ENCODE measurements at regions not wholly inside any gene's neighbourhood (a gene's known extent, or its start where the extent isn't known, plus 50 kb on each side); places are given as distances from the start of the nearest gene placed in this dataset.

DNA sequence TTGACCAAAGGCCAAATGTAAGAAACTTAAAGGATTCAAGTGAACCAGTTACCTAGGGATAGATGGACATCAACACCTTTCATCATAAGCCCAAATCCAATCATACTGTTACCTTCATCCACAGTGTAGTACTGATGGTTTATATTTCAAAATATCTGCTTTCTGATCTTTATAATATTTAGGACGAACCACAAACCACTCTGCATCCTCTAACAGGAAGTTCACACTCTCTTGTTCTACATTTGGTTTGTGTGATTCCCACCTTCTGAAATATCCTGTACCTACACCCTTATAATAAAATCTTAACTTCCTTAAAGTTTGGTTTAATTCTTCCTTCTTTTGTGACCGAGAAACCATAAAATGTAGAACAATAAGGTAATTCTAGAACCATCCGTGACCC, 535.7 kb upstream of the CHAC2 start:
- Histone ChIP-seq H3K4me1 (ENCODE audit: control insufficient read depth, insufficient read depth, low read length) (no peaks in the 10 kb centered on the region), H3K36me3 (ENCODE audit: control insufficient read depth in 2 of 2, insufficient read depth in 1 of 2, low read length in 2 of 2) (no peaks in the 10 kb centered on the region), H3K27ac (ENCODE audit: extremely low read depth, low read depth, low read length) (no peak overlapping the region), H3K4me3 (ENCODE audit: low read depth, low read length) (no peak overlapping the region), H3K9me3 (ENCODE audit: control insufficient read depth, insufficient read depth, low read depth, low read length) (no peaks in the 10 kb centered on the region)
- TF ChIP-seq KLF1 (tag by site-specific recombination; IDR thresholded peaks at IDR 0.05), result no peak
- TF ChIP-seq ZNF600 (tag by site-specific recombination; IDR thresholded peaks at IDR 0.05), result no peak
- ChIA-PET CTCF (no interaction called here), POLR2A (no interaction called here)

DNA sequence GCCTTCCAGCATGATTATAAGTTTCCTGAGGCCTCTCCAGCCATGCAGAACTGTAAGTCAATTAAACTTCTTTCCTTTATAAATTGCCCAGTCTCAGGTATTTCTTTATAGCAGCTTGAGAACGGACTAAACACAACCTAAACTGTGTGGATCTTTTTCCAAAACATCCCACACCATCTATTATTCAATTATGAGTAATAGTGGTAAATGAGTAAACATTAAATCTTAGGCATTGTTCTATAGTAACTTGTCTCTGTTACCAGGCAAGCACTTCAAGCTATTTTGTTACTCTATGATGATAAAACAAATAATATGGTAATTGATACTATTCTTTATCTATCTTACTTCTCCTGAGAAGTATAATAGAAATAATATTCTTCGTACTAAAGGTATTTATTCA, 536.9 kb upstream of the CHAC2 start:
- Histone ChIP-seq H3K9me3 (ENCODE audit: control insufficient read depth, insufficient read depth, low read depth, low read length) (no peaks in the 10 kb centered on the region), H3K27ac (ENCODE audit: extremely low read depth, low read depth, low read length) (no peak overlapping the region), H3K36me3 (ENCODE audit: control insufficient read depth in 2 of 2, insufficient read depth in 1 of 2, low read length in 2 of 2) (no peaks in the 10 kb centered on the region), H3K4me3 (ENCODE audit: low read depth, low read length) (no peak overlapping the region), H3K4me1 (ENCODE audit: control insufficient read depth, insufficient read depth, low read length) (no peaks in the 10 kb centered on the region)
- CTCF ChIA-PET, result no interaction called here
- TF ChIP-seq ZNF335 (tag by site-specific recombination; conservative IDR thresholded peaks at IDR 0.05) (no peak), ZNF433 (tag by site-specific recombination; IDR thresholded peaks at IDR 0.05; ENCODE audit: low read depth) (no peak), TRIM28 (IDR thresholded peaks at IDR 0.05; ENCODE audit: borderline replicate concordance, low read length) (no peak), ZNF140 (tag by site-specific recombination; IDR thresholded peaks at IDR 0.05) (no peak), ZNF510 (tag by site-specific recombination; IDR thresholded peaks at IDR 0.05; ENCODE audit: insufficient replicate concordance) (no peak), ZNF843 (tag by site-specific recombination; IDR thresholded peaks at IDR 0.05) (no peak), ZNF350 (tag by site-specific recombination; IDR thresholded peaks at IDR 0.05) (no peak)
- POLR2A ChIA-PET, result no interaction called here

DNA sequence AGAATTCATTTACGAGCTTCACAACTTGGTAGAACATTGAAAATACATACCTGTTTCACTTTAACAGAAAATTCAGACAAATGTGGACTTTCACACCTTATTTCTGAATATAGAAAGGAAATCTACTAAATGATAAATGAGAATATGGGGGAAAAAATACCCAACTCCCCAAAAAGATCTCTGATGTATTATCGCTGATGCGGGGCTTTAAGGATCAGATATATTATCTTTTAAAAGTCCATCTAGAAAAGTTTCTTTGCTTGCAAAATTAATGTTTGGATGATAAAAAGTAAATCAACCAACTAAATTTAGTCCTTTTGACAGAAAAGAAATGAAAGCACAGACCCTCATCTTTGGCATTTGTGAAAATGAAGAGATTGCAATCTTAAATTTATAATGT, 540.1 kb upstream of the CHAC2 start:
- POLR2A ChIA-PET, result no interaction called here
- TF ChIP-seq ZNF677 (tag by site-specific recombination; IDR thresholded peaks at IDR 0.05) (no peak), ZNF169 (tag by site-specific recombination; IDR thresholded peaks at IDR 0.05) (no peak)
- TF ChIP-seq, protein P1, sequence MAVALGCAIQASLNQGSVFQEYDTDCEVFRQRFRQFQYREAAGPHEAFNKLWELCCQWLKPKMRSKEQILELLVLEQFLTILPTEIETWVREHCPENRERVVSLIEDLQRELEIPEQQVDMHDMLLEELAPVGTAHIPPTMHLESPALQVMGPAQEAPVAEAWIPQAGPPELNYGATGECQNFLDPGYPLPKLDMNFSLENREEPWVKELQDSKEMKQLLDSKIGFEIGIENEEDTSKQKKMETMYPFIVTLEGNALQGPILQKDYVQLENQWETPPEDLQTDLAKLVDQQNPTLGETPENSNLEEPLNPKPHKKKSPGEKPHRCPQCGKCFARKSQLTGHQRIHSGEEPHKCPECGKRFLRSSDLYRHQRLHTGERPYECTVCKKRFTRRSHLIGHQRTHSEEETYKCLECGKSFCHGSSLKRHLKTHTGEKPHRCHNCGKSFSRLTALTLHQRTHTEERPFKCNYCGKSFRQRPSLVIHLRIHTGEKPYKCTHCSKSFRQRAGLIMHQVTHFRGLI (tag by site-specific recombination; IDR thresholded peaks at IDR 0.05), result no peak

DNA sequence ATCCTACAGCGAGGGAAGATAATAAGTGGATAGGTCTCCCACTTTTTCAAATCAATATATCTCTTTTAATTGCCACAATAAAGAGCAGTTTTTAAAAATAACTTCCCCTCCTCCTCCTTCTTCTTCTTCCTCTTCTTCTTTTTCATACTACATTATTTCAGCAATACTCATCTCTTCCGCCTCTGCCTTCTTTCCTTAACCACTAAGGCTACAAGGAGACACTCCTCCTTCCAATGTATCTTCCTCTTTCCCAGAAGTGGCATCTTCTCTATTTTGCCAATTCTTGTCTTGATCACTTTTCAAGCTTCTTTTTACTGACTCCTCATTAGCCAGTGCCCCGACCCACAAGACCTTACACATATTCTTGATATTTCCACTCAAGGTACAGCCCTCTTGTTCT, 546.6 kb upstream of the CHAC2 start:
- H3K4me3 ChIP-seq (ENCODE audit: low read depth, low read length), result no peak overlapping the region
- CTCF ChIA-PET, result interaction anchor here (0.9 kb wide), 1 partner anchor 11 kb away, joined by 3 read pairs; no protein-coding TSS in a partner anchor
- no peaks in the 10 kb centered on the region for H3K4me1 ChIP-seq (ENCODE audit: control insufficient read depth, insufficient read depth, low read length)
- POLR2A ChIA-PET, result no interaction called here
- no peak overlapping the region for H3K27ac ChIP-seq (ENCODE audit: extremely low read depth, low read depth, low read length)
- H3K9me3 ChIP-seq (ENCODE audit: control insufficient read depth, insufficient read depth, low read depth, low read length), result no peaks in the 10 kb centered on the region
- no peaks in the 10 kb centered on the region for H3K36me3 ChIP-seq (ENCODE audit: control insufficient read depth in 2 of 2, insufficient read depth in 1 of 2, low read length in 2 of 2)
- TF ChIP-seq, protein P2, sequence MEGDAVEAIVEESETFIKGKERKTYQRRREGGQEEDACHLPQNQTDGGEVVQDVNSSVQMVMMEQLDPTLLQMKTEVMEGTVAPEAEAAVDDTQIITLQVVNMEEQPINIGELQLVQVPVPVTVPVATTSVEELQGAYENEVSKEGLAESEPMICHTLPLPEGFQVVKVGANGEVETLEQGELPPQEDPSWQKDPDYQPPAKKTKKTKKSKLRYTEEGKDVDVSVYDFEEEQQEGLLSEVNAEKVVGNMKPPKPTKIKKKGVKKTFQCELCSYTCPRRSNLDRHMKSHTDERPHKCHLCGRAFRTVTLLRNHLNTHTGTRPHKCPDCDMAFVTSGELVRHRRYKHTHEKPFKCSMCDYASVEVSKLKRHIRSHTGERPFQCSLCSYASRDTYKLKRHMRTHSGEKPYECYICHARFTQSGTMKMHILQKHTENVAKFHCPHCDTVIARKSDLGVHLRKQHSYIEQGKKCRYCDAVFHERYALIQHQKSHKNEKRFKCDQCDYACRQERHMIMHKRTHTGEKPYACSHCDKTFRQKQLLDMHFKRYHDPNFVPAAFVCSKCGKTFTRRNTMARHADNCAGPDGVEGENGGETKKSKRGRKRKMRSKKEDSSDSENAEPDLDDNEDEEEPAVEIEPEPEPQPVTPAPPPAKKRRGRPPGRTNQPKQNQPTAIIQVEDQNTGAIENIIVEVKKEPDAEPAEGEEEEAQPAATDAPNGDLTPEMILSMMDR (tag by site-specific recombination; IDR thresholded peaks at IDR 0.05), result no peak
- no peak for TF ChIP-seq ZNF354C (tag by site-specific recombination; IDR thresholded peaks at IDR 0.05; ENCODE audit: borderline replicate concordance, low read depth)
- TF ChIP-seq KLF9 (tag by site-specific recombination; IDR thresholded peaks at IDR 0.05; ENCODE audit: low read depth), result no peak
- TF ChIP-seq HOXA7 (CRISPR knock-in tag; IDR thresholded peaks at IDR 0.05; ENCODE audit: borderline replicate concordance), result no peak
- TF ChIP-seq ZNF792 (tag by site-specific recombination; IDR thresholded peaks at IDR 0.05), result no peak
- no peak for TF ChIP-seq ZNF184 (tag by site-specific recombination; IDR thresholded peaks at IDR 0.05)
- TF ChIP-seq ZBTB8A (tag by site-specific recombination; IDR thresholded peaks at IDR 0.05), result no peak
- TF ChIP-seq SP2 (tag by site-specific recombination; IDR thresholded peaks at IDR 0.05), result no peak
- TF ChIP-seq ZNF169 (tag by site-specific recombination; IDR thresholded peaks at IDR 0.05), result no peak
- TF ChIP-seq ZNF658 (tag by site-specific recombination; IDR thresholded peaks at IDR 0.05), result no peak
- TF ChIP-seq, protein P3, sequence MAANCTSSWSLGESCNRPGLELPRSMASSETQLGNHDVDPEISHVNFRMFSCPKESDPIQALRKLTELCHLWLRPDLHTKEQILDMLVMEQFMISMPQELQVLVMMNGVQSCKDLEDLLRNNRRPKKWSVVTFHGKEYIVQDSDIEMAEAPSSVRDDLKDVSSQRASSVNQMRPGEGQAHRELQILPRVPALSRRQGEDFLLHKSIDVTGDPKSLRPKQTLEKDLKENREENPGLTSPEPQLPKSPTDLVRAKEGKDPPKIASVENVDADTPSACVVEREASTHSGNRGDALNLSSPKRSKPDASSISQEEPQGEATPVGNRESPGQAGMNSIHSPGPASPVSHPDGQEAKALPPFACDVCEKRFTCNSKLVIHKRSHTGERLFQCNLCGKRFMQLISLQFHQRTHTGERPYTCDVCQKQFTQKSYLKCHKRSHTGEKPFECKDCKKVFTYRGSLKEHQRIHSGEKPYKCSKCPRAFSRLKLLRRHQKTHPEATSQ (tag by site-specific recombination; IDR thresholded peaks at IDR 0.05), result no peak
- no peak for TF ChIP-seq ZNF202 (tag by site-specific recombination; IDR thresholded peaks at IDR 0.05; ENCODE audit: borderline replicate concordance)
- TF ChIP-seq ZNF585B (tag by site-specific recombination; IDR thresholded peaks at IDR 0.05), result no peak
- TF ChIP-seq ZNF10 (tag by site-specific recombination; IDR thresholded peaks at IDR 0.05), result no peak
- no peak for TF ChIP-seq BCL11B (tag by site-specific recombination; IDR thresholded peaks at IDR 0.05; ENCODE audit: low read depth)
- TF ChIP-seq REPIN1 (tag by site-specific recombination; IDR thresholded peaks at IDR 0.05; ENCODE audit: low read depth), result no peak

More for the DNA sequence above, 540.1 kb upstream of the CHAC2 start:
- Histone ChIP-seq H3K4me1 (ENCODE audit: control insufficient read depth, insufficient read depth, low read length) (no peaks in the 10 kb centered on the region), H3K4me3 (ENCODE audit: low read depth, low read length) (no peak overlapping the region), H3K9me3 (ENCODE audit: control insufficient read depth, insufficient read depth, low read depth, low read length) (no peaks in the 10 kb centered on the region), H3K36me3 (ENCODE audit: control insufficient read depth in 2 of 2, insufficient read depth in 1 of 2, low read length in 2 of 2) (no peaks in the 10 kb centered on the region), H3K27ac (ENCODE audit: extremely low read depth, low read depth, low read length) (no peak overlapping the region)
- CTCF ChIA-PET, result no interaction called here
